SU-DHL-6 (cell line): ENCODE measurements at regions not wholly inside any gene's neighbourhood (a gene's known extent, or its start where the extent isn't known, plus 50 kb on each side); places are given as distances from the start of the nearest gene placed in this dataset.

Experiments used
- CTCF ChIP-seq: fragments of 200-600 bp; sonication (generic); IDR thresholded peaks from one replicate; pipeline ENCODE4 v1.5.1; 2017; ENCODE audit warnings: antibody characterized with exemption, mild to moderate bottlenecking, low read length, moderate library complexity; ENCODE audit not compliant: insufficient read depth, poor library complexity, severe bottlenecking
- EZH2phosphoT487 ChIP-seq: fragments of 200-600 bp; sonication (generic), shearing (Covaris generic); conservative IDR thresholded peaks from 2 replicates; pipeline ENCODE4 v1.6.1; 2018; ENCODE audit warnings: mild to moderate bottlenecking, antibody characterized with exemption, low read length, moderate library complexity, mixed read lengths

- TF ChIP-seq CTCF (no peak), EZH2phosphoT487 (no peak)
Observed at GRCh38 chr5:33166522-33166921, 274.2 kb upstream of the TARS1 start.
